ENCODE measurements at regions not wholly inside any gene's neighbourhood (a gene's known extent, or its start where the extent isn't known, plus 50 kb on each side); places are given as distances from the start of the nearest gene placed in this dataset.
"Not testable (repeated sequence)": the region's sequence is repeated elsewhere in the genome, so short reads cannot be mapped to it uniquely, and the experiment has no call there.

GRCh38 chr15:62506217-62506805, 341.2 kb upstream of the C2CD4B start:
- DNase-seq (ENCODE audit: low read depth): no peak

DNA sequence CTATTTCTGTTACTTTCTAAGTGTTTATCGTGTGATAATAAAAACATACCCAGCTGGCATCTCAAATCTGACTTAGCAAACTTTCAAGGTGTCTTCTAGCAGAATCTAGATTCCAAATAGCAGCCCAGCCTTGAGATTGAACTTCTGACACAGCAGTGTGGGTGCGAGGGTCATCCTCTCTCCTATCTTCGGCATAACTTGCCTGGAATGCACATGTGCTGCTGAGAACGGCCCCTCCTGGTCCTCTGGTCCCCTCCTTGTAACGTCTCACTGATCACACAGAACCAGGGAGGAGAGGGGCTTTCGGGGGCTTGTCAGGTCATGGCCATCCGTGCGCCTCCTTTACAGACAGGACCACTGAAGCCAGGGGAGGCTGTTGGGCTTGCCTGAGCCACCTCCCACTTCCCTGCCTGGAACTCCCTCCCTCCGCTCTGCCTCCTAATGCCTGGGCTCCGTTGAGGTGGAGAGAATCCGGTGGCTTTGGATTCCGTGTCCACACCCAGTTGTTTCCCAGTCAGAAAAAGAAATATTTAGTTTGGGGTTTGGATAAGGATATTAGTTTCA, 344.4 kb upstream of the C2CD4B start:
- no peak for DNase-seq (ENCODE audit: low read depth)

- DNase-seq (ENCODE audit: low read depth): no peak
Measured at GRCh38 chr15:62510791-62511190, 345.7 kb upstream of the C2CD4B start.

GRCh38 chr15:62512904-62513303, 347.8 kb upstream of the C2CD4B start:
- DNase-seq (ENCODE audit: low read depth): no peak

DNA sequence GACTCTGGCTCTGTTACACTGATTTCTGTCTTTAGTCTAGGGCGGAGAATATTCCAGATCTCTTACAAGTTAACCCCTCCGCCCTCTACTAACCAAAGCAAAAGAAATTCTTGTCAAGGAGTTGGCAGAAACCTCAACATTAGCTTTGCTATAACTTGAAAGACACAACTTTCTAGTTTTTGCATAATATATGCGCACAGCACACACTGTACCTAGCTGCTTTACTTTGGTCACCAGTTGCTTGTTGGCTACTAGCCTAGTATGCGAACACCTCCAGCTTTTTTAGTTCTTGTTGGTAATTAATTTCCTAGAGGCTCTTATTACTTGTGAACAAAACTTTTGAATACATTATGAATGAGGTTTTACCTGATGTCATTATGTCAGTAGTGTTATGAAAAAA, 348.8 kb upstream of the C2CD4B start:
- no peak for DNase-seq (ENCODE audit: low read depth)

- no peak for DNase-seq (ENCODE audit: low read depth)
Measured at GRCh38 chr15:62515696-62516395, 350.8 kb upstream of the C2CD4B start.

GRCh38 chr15:62517541-62517940, 352.5 kb upstream of the C2CD4B start:
- no peak for DNase-seq (ENCODE audit: low read depth)

DNA sequence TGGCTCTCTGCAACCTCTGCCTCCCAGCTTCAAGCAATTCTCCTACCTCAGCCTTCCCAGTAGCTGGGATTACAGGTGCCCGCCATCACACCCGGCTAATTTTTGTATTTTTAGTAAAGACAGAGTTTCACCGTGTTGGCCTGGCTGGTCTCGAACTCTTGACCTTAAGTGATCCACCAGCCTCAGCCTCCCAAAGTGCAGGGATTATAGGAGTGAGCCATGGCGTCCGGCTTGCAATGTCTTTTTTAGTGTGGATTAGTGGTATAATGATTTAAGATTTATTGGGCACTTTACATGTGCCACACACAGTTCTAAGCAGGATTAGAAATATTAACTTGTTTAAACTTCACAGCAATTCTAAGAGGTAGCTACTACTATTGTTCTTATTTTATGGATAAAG, 353.6 kb upstream of the C2CD4B start:
- not testable (repeated sequence) for DNase-seq (ENCODE audit: low read depth)

DNA sequence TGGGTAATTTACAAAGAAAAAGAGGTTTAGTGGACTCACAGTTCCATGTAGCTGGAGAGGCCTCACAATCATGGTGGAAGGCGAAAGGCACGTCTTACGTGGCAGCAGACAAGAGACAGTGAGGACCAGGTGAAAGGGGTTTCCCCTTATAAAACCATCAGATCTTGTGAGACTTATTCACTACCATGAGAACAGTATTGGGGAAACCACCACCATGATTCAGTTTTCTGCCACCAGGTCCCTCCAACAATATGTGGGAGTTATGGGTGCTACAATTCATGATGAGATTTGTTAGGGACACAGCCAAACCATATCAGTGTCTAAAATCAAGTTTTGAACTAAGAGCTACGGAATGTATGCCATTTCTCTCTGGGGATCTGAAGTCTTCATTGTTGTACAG, 354.8 kb upstream of the C2CD4B start:
- no peak for DNase-seq (ENCODE audit: low read depth)

DNA sequence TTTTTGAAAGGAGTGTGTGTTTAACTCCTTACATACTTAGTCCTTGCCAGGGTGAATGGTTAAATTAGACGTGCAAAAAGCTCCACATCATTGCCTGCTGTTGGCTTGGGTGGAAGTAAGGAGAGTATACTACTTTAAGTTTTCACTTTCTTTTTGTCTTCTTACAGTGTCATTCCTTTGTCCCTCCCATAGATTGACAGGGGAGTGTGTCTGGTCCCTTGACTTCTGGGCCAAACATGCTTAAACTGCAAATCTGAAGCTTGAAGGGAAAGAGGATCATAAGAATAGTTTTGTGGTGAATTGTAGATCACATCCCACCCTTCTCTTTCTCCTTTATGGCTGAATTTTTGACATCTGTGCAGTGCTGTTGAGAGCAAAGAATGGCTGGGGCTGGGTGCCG, 355.8 kb upstream of the C2CD4B start:
- DNase-seq (ENCODE audit: low read depth): no peak

- no peak for DNase-seq (ENCODE audit: low read depth)
Measured at GRCh38 chr15:62521396-62521795, 356.3 kb upstream of the C2CD4B start.

DNA sequence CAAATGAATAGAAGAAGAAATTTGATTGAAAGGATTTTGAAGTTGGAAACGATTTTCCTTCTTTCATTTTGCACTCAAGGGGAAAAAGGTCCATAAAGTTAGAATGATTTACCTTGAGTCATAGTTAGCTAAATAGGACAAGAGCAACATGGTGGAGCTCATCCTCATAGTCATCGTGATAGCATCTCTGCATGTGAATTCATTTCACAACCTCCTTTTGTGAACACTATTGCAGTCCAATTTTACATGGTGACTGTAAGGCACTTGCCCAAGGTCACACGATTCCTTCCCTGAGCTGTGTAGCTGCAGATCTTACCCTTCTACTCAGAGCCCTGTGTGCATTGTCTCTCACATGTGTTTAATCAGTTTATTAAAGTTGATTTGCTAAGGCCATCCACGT, 359.8 kb upstream of the C2CD4B start:
- no peak for DNase-seq (ENCODE audit: low read depth)

DNA sequence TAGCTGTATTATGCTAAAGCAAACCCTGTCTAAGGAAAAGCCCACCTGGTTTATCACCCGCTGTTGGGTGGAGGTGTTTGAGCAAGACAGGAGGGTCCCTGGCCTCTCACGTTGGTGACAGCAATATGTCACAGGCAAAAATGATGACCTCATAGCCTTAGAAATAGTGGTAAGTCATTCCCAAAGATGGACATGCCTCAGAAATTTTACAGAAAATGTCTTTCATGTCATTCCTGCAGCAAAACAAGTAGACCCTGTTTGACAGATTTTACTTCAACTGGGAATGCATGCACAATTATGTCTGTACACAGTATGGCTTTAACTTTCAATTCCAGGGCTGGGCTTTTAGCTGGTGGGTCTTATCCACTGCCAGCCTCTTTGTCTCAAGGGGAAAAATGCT, 362.3 kb upstream of the C2CD4B start:
- DNase-seq (ENCODE audit: low read depth): no peak

DNA sequence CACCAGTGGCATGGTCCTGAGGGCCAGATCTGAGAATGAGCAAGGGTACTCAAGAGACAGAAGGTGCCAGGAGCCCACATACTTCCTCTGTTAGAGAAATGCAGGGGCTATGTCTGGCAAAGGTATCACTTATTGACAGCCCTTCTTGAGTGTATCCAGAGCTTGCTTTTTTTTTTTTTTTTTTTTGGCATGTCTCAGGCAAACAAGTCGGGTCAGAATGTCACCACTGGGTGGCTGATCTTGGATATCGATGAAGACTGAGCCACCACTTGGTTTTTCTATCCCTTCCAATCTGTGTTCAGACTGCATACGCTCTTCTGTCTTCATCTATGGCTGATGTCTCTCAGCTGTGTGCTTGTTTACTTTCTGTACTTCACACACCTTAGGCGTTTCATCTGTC, 363.4 kb upstream of the C2CD4B start:
- DNase-seq (ENCODE audit: low read depth): no peak

GRCh38 chr15:62532367-62532766, 367.3 kb upstream of the C2CD4B start:
- no peak for DNase-seq (ENCODE audit: low read depth)

DNA sequence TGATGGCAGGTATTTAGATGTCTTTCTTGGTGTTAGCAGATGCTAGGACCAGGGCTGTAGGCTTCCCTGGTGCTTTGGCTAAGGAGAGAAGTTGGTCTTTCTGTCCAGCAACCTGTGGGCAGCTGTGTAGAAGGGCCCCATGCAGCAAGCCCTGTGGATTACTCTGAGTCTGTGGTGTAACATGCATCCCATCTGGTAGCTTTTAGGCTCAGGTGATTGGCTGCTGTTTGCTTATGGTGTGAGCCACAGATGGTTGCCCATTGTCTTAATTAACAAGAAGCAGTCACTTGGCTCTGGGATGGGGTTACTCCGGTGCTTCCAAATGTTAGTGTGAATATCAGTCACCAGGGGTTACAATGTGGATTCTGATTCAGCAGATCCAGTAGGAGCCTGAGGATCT, 368.6 kb upstream of the C2CD4B start:
- no peak for DNase-seq (ENCODE audit: low read depth)

DNA sequence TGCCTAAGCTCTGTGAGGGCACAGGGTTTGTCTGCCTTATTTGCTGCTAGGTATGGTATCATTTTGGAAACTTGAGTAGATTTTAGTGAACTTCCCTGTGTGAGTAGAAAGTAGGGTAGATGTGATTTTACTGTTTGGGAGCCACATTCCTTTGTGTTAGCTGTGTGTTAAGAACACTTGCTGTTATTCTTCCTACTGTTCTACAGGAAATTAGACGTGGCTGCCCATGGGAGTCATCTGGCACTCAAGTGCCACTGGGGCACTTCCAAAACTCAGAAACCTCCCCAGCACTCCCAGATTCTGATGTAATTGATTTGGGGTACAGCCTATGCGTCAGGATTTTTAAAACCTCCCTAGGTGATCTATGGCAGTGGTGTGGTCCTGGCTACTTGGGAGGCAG, 369.9 kb upstream of the C2CD4B start:
- no peak for DNase-seq (ENCODE audit: low read depth)

- no peak for DNase-seq (ENCODE audit: low read depth)
Measured at GRCh38 chr15:62539236-62539635, 374.2 kb upstream of the C2CD4B start.

DNA sequence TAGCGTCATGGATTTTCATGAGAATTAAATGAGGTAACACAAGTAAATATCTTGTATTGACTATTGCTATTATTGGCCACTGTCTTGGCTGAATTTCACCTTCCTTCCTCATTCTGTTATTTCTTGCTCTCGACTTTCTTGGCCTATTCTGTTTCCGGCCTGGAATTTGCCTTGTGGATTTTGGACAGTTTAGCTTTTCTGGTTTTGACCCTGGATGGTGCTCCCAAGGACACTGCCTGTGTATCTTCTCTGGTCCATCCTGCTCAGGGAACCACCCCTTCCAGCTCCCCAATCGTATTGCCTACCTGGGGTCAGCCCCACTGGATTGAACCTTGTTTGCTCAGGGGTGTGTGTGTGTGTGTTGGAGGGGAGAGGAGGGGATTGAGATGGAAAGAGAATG, 376.2 kb upstream of the C2CD4B start:
- no peak for DNase-seq (ENCODE audit: low read depth)

- DNase-seq (ENCODE audit: low read depth): no peak
Measured at GRCh38 chr15:62541846-62542245, 376.8 kb upstream of the C2CD4B start.

DNA sequence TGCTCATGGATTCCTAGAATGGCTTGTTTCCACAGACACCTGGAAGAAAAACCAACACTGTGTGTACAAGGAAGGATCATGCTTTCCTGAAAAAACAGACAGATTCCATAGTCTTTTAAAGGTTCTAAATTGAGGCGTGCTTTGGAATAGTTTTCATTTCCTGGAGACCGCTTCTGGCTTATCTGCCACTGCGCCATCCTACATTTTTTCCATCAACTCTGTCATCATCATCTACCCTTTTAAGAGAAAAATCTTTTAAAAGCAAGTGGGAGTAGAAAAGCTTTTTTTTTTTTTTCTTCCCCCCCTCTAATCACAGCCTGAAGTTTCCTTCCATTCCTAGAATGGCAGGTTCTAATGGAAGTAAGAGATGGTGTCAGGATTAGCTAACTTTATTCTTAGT, 379.4 kb upstream of the C2CD4B start:
- DNase-seq (ENCODE audit: low read depth): no peak

- no peak for DNase-seq (ENCODE audit: low read depth)
Measured at GRCh38 chr15:62545467-62546227, 380.6 kb upstream of the C2CD4B start.

GRCh38 chr15:62546628-62547027, 381.5 kb upstream of the C2CD4B start:
- DNase-seq (ENCODE audit: low read depth): no peak
